ENCODE measurements at regions not wholly inside any gene's neighbourhood (a gene's known extent, or its start where the extent isn't known, plus 50 kb on each side); places are given as distances from the start of the nearest gene placed in this dataset.

DNA sequence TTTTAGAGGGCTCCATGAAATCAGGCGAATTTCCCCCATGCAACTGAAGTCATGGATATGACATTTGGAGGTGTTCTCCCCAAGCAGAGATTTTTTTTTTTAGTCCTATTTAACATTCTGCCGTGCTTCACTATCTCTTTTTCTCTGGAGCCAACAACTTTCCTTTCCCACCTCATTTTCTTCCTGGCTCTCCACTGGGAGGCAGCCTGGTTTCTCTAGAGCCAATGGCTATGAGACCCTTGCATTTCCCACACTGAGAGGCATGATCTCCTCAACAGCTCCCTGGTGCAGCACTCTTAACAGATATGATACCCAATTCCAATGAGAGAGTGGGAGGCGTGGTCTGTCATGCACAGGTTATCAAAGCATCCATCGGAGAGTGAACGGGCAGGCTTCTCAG, 310.8 kb downstream of the DRD1 start:
- TF ChIP-seq, protein P1, sequence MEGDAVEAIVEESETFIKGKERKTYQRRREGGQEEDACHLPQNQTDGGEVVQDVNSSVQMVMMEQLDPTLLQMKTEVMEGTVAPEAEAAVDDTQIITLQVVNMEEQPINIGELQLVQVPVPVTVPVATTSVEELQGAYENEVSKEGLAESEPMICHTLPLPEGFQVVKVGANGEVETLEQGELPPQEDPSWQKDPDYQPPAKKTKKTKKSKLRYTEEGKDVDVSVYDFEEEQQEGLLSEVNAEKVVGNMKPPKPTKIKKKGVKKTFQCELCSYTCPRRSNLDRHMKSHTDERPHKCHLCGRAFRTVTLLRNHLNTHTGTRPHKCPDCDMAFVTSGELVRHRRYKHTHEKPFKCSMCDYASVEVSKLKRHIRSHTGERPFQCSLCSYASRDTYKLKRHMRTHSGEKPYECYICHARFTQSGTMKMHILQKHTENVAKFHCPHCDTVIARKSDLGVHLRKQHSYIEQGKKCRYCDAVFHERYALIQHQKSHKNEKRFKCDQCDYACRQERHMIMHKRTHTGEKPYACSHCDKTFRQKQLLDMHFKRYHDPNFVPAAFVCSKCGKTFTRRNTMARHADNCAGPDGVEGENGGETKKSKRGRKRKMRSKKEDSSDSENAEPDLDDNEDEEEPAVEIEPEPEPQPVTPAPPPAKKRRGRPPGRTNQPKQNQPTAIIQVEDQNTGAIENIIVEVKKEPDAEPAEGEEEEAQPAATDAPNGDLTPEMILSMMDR (IDR thresholded peaks at IDR 0.05; ENCODE audit: unreplicated experiment): no peak
- H3K36me3 Mint-ChIP-seq (ENCODE audit: insufficient read depth): no peaks in the 10 kb centered on the region
- DNase-seq (ENCODE audit: low spot score, unreplicated experiment): no peak
- no peaks in the 10 kb centered on the region for H3K4me1 Mint-ChIP-seq (ENCODE audit: low read depth)
- H3K27me3 Mint-ChIP-seq: peaks cover 14% of the 10 kb centered on the region
- no peak overlapping the region for H3K4me3 Mint-ChIP-seq (ENCODE audit: low read depth)
- H3K27ac Mint-ChIP-seq: no peak overlapping the region
- H3K9me3 Mint-ChIP-seq (ENCODE audit: low read depth): peaks cover 6% of the 10 kb centered on the region

DNA sequence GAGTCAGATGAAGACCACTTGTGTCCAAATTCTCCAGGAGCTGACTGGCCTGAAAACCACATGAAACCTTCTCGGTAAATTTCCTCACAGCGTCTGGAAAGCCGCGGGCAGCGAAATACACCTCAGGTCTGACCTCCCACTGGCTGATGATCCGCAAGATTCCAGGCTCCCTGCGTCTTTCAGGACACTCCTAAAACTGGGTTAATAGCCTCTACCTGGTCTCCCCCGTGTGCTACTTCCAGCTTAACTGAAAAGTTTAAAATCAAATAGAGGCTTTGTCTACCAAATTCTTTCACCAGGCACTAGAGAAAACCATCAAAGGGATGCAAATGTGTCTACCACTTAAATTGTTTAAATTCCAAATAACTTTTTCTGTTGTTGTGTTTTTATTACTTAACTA, 312.6 kb downstream of the DRD1 start:
- TF ChIP-seq, protein P1 (IDR thresholded peaks at IDR 0.05; ENCODE audit: unreplicated experiment): no peak
- H3K4me3 Mint-ChIP-seq (ENCODE audit: low read depth): no peak overlapping the region
- no peak overlapping the region for H3K27ac Mint-ChIP-seq
- peaks cover 14% of the 10 kb centered on the region for H3K27me3 Mint-ChIP-seq
- H3K9me3 Mint-ChIP-seq (ENCODE audit: low read depth): peaks cover 13% of the 10 kb centered on the region
- no peaks in the 10 kb centered on the region for H3K36me3 Mint-ChIP-seq (ENCODE audit: insufficient read depth)
- DNase-seq (ENCODE audit: low spot score, unreplicated experiment): no peak
- no peaks in the 10 kb centered on the region for H3K4me1 Mint-ChIP-seq (ENCODE audit: low read depth)

DNA sequence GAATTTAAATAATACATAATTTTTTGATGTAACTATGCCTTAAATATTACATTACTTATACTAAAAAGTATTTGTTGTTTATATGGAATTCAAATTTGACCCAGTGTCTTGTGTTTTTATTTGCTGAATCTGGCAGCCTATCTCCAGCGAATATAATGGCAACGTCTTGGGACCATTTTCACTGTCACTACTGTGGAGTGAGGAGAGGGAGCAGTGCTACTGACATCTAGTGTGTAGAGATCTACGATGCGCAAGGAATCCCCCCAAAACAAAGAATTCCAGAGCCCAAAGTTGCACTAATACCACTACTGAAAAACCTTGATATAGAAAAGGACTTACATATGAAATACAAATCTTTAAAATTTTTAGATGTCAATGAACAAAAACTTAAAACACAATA, 314.4 kb downstream of the DRD1 start:
- Mint-ChIP-seq H3K36me3 (ENCODE audit: insufficient read depth) (no peaks in the 10 kb centered on the region), H3K9me3 (ENCODE audit: low read depth) (peaks cover 7% of the 10 kb centered on the region)

DNA sequence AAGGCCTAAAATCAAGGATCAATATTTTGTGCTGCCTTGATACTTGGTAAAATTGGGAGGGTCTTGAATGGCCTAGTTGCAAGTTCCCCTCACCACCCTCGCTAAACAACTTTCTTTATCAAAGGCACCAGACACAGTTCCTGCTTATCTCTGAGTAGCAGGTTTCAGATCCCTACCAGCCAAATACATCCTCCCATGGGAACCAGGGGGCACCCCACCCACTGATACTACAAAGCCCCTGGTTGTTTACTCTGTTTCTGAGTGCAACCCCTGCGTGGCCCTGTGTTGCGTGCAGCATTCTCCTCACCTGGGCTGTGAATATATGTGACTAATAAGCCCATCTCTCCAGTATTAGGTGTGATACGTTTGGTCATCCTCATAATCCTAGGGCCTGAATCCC, 314.9 kb downstream of the DRD1 start:
- DNase-seq (ENCODE audit: low spot score, unreplicated experiment): no peak

More for the DNA sequence above, 314.4 kb downstream of the DRD1 start:
- Mint-ChIP-seq H3K4me1 (ENCODE audit: low read depth) (no peaks in the 10 kb centered on the region), H3K27me3 (peaks cover 14% of the 10 kb centered on the region), H3K27ac (no peak overlapping the region), H3K4me3 (ENCODE audit: low read depth) (no peak overlapping the region)
- no peak for DNase-seq (ENCODE audit: low spot score, unreplicated experiment)
- TF ChIP-seq, protein P1 (IDR thresholded peaks at IDR 0.05; ENCODE audit: unreplicated experiment): no peak

DNA sequence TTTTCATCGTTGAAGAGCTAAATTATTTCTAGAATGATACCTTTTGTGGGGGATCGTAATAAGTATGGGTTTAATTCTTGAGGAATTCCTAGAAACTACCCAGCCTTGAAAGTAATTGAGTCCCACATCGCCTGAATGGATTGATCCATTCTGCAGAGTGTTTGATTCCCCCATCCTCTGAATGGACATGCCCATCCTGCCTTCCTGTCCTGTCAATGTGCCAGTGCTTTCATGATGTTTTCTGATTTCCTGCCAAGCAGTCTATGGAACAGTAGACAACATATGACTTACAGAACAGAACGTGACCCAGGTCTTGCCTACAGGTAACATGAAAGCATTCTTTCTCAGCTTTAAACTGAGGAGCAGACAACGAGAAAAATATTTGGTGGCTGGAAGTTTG, 319.2 kb downstream of the DRD1 start:
- no peak overlapping the region for H3K27ac Mint-ChIP-seq
- DNase-seq (ENCODE audit: low spot score, unreplicated experiment): no peak

More for the DNA sequence above, 314.9 kb downstream of the DRD1 start:
- H3K27me3 Mint-ChIP-seq: peaks cover 14% of the 10 kb centered on the region
- no peak overlapping the region for H3K4me3 Mint-ChIP-seq (ENCODE audit: low read depth)
- no peak overlapping the region for H3K27ac Mint-ChIP-seq
- no peaks in the 10 kb centered on the region for H3K4me1 Mint-ChIP-seq (ENCODE audit: low read depth)
- TF ChIP-seq, protein P1 (IDR thresholded peaks at IDR 0.05; ENCODE audit: unreplicated experiment): no peak
- H3K9me3 Mint-ChIP-seq (ENCODE audit: low read depth): peaks cover 7% of the 10 kb centered on the region
- no peaks in the 10 kb centered on the region for H3K36me3 Mint-ChIP-seq (ENCODE audit: insufficient read depth)

More for the DNA sequence above, 319.2 kb downstream of the DRD1 start:
- TF ChIP-seq, protein P1 (IDR thresholded peaks at IDR 0.05; ENCODE audit: unreplicated experiment): no peak
- H3K4me1 Mint-ChIP-seq (ENCODE audit: low read depth): no peaks in the 10 kb centered on the region
- peaks cover 1% of the 10 kb centered on the region for H3K36me3 Mint-ChIP-seq (ENCODE audit: insufficient read depth)
- H3K27me3 Mint-ChIP-seq: no peaks in the 10 kb centered on the region
- H3K4me3 Mint-ChIP-seq (ENCODE audit: low read depth): no peak overlapping the region
- peaks cover 17% of the 10 kb centered on the region for H3K9me3 Mint-ChIP-seq (ENCODE audit: low read depth)
